ENCODE measurements at regions not wholly inside any gene's neighbourhood (a gene's known extent, or its start where the extent isn't known, plus 50 kb on each side); places are given as distances from the start of the nearest gene placed in this dataset.

- H3K4me3 ChIP-seq (ENCODE audit: low read depth, low read length), result no peak overlapping the region
- TF ChIP-seq CTCF (IDR thresholded peaks at IDR 0.05; ENCODE audit: insufficient read depth, low read depth, low read length), result no peak
- DNase-seq (ENCODE audit: low read depth), result no peak
Observed at GRCh38 chr3:124597979-124598378, 132.3 kb upstream of the UMPS start.

DNA sequence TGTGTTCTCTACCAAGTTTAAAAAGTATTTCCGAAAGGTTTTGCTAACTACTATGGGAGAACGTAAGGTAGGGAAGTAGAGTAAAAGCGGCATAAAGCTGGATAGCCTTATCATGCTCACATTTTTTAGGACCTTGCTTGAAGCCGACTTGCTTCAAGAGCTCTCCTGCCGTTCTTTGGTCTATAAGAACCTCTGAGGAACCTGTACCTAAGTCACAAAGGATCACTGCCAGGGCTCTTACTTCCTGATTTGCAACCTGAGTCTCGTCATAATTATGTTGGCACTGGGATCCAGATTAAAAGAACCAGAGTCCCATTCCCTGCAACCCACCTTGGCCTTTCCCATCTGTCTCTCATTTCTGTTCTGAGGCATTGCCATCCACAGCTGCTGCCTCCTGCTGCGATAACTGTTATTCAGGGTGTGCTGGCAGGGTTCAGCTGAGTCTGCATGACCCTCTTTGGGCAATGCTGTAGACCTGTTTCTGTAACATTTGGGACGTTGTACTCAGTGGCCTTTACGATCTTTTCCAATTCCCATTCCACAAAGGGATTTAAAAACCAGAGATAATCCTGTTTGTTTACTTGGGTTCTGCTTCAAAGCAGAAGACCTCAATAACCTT is 131.0 kb upstream of the UMPS start:
- no peak for TF ChIP-seq CTCF (IDR thresholded peaks at IDR 0.05; ENCODE audit: insufficient read depth, low read depth, low read length)
- DNase-seq (ENCODE audit: low read depth), result no peak
- H3K4me3 ChIP-seq (ENCODE audit: low read depth, low read length), result no peak overlapping the region

DNA sequence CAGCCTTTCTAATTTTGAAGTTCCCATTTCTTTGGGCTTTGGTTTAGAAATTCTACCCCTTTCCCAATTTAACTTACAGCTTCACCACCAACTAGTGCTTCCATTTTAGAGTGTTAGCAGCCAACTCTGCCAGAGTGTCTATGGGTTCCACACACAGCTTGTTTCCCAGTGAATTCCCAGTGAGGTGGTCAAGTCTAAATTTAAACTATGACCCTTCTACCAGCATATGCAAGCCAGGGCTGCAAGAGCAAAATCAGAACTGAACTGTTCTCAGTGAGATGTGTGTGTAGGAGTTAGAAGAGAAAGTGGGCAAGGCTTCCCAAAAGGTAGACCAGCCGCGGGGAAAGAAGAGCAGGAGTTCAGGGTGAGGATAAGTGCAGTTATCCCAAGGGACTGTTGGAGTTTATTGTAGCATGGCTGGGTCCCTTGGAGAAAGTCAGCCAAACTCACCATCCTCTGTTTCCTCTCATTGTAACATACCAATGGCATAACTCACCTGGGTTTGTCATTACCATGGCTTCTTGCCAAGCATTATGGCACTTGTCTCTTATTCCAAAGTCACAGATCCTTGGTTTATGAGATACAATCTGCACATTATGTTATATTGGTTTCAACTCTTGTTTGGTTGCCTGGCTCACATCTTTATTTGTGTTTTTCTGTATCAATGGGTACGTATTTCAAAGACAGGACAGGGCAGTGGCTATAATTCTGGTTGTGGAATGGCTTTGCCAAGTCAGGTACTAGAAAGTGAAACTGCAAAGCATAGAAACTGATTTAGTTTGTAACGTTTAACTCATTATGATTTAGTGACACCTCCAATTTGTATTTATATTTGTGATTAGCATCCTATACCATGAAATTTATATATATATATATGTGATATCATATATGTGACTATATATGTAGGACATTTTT is 130.2 kb upstream of the UMPS start:
- no peak for TF ChIP-seq CTCF (IDR thresholded peaks at IDR 0.05; ENCODE audit: insufficient read depth, low read depth, low read length)
- no peak for DNase-seq (ENCODE audit: low read depth)
- no peak overlapping the region for H3K4me3 ChIP-seq (ENCODE audit: low read depth, low read length)

DNA sequence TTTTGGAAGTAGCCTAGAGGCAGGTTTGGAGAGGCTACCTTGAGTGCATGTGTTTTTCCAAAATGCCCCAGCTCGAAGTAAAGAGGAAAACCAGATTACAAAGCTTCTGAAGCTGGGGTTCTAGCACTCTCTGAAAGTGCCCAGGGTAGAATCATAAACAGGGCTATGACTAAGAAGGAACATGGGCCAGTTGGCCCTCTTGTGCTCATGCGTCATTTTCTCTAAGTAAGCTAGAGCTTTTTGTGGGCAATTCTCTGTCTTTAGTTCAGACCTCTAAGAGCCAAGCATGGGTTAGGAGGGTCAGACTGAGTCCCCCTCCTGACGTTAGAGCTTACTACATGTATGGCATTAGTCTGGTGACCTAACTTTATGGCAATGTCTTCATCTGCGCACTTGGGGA is 129.5 kb upstream of the UMPS start:
- no peak for TF ChIP-seq CTCF (IDR thresholded peaks at IDR 0.05; ENCODE audit: insufficient read depth, low read depth, low read length)
- H3K4me3 ChIP-seq (ENCODE audit: low read depth, low read length), result no peak overlapping the region
- no peak for DNase-seq (ENCODE audit: low read depth)

DNA sequence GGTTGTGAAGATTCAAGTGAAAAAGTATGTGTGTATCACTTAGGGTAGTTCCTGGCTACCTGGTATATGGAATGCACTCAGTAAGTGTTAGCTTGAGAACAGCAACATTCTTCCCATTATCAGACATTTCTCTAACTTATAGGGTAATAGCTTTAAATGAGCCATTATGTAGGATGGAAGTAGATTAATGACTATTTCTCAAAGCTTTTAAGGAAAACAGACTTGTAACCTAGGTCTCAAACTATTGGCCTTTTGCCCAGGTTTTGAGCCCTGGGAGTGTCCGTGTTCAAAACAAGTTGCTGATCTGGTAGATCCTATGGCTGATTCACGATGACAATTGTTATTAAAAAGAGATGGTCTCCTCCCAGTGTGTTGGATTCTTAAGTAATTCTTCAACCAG is 129.1 kb upstream of the UMPS start:
- H3K4me3 ChIP-seq (ENCODE audit: low read depth, low read length), result no peak overlapping the region
- DNase-seq (ENCODE audit: low read depth), result peak; percentile 4
- TF ChIP-seq CTCF (IDR thresholded peaks at IDR 0.05; ENCODE audit: insufficient read depth, low read depth, low read length), result no peak

DNA sequence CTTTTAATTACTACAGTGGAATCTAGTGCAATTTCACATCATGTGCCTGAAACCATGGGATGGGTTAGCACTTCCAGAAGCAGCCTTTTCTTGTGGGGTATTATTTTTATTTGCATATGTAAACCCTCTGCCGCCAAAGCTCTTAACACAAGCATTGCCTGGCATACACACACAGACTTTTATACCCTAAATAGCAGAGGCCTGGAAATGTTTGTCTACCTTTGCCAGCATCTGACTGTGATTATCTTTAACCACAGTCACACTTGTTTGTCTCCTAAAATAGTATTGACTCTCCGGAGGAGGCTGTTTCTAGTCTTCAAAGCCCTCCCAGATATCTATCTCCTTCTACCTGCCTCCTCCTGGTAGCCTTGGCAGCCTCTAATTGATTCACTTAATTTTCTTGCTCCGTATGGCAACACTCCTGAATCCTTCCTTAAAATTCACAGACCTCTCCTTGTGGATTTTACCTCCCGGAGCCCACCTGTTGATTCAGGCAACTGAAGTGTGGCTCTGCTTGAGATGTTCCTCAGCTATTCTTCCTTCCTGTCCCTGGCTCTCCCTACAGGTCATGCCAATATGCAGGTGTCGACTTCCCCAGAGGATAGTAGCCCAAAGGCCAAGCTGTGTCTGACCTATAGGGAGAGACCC is 127.1 kb upstream of the UMPS start:
- no peak for TF ChIP-seq CTCF (IDR thresholded peaks at IDR 0.05; ENCODE audit: insufficient read depth, low read depth, low read length)

More for the DNA sequence above, 127.1 kb upstream of the UMPS start:
- DNase-seq (ENCODE audit: low read depth), result no peak
- no peak overlapping the region for H3K4me3 ChIP-seq (ENCODE audit: low read depth, low read length)
